ENCODE measurements at regions not wholly inside any gene's neighbourhood (a gene's known extent, or its start where the extent isn't known, plus 50 kb on each side); places are given as distances from the start of the nearest gene placed in this dataset.

- TF ChIP-seq ELK4 (CRISPR knock-in tag; IDR thresholded peaks at IDR 0.05; ENCODE audit: borderline replicate concordance) (no peak), ZBTB2 (CRISPR knock-in tag; IDR thresholded peaks at IDR 0.05; ENCODE audit: low read depth) (no peak), GLI4 (CRISPR knock-in tag; IDR thresholded peaks at IDR 0.05; ENCODE audit: borderline replicate concordance) (no peak), NFIC (IDR thresholded peaks at IDR 0.05; ENCODE audit: low read length) (no peak), ZNF7 (CRISPR knock-in tag; IDR thresholded peaks at IDR 0.05) (no peak), CTCF (CRISPR knock-in tag; IDR thresholded peaks at IDR 0.05) (no peak), ZBTB21 (CRISPR knock-in tag; IDR thresholded peaks at IDR 0.05) (no peak), KLF16 (CRISPR knock-in tag; IDR thresholded peaks at IDR 0.05) (no peak), NFE2L1 (CRISPR knock-in tag; IDR thresholded peaks at IDR 0.05; ENCODE audit: borderline replicate concordance) (no peak)
These were observed 272.8 kb upstream of the XYLT1 start for GRCh38 chr16:17743578-17743977.

Measured in HepG2 (cell line).